ENCODE measurements at regions not wholly inside any gene's neighbourhood (a gene's known extent, or its start where the extent isn't known, plus 50 kb on each side); places are given as distances from the start of the nearest gene placed in this dataset.
"Not testable (repeated sequence)": the region's sequence is repeated elsewhere in the genome, so short reads cannot be mapped to it uniquely, and the experiment has no call there.

GRCh38 chr3:20822251-20822650, 636.2 kb upstream of the SGO1 start:
- no peak for DNase-seq (ENCODE audit: low spot score)

DNA sequence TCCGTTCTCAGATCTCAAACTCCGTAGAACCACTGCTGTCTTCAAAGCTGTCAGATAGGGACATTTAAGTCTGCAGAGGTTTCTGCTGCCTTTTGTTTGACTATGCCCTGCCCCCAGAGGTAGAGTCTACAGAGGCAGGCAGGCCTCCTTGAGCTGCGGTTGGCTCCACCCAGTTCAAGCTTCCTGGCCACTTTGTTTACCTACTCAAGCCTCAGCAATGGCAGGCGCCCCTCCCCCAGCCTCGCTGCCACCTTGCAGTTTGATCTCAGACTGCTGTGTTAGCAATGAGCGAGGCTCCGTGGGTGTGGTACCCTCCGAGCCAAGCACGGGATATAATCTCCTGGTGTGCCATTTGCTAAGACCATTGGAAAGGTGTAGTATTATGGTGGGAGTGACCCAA, 634.9 kb upstream of the SGO1 start:
- DNase-seq (ENCODE audit: low spot score): not testable (repeated sequence)

- DNase-seq (ENCODE audit: low spot score): no peak
Measured at GRCh38 chr3:20811631-20812030, 625.6 kb upstream of the SGO1 start.

- DNase-seq (ENCODE audit: low spot score): no peak
Measured at GRCh38 chr3:20811006-20811405, 625.0 kb upstream of the SGO1 start.

GRCh38 chr3:20810555-20810954, 624.5 kb upstream of the SGO1 start:
- no peak for DNase-seq (ENCODE audit: low spot score)

- no peak for DNase-seq (ENCODE audit: low spot score)
Measured at GRCh38 chr3:20809356-20809755, 623.4 kb upstream of the SGO1 start.

DNA sequence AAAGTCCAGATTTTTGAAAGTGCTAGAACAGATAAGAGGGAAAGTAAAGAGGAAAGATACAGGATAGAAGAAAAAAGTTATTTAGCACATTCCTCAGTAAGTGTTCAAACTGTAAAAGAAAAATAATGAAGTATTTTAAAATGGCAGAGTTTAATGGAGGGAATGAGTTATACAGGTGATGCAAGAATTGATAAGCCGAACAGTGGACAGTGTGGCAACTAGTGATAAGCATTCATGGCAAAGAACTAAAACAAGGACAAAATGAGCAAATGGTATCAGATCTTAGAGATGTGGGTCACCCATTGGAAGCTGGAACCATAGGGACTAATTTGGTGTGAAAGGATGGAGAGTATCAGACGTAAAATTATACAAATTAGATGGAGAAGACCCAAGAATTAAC, 622.9 kb upstream of the SGO1 start:
- DNase-seq (ENCODE audit: low spot score): no peak

DNA sequence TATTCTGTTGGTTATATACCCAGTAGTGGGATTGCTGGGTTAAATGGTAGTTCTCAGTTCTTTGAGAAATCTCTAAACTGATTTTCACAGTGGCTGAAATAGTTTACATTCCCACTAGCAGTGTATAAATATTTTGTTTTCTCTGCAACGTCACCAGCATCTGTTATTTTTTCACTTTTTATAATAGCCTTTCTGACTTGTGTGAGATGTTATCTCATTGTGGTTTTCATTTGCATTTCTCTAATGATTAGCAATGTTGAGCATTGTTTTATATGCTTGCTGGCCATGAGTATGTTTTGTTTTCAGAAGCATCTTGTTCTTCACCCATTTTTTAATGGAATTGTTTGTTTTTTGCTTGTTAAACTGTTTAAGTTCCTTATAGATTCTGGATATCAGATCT, 612.7 kb upstream of the SGO1 start:
- DNase-seq (ENCODE audit: low spot score): no peak

DNA sequence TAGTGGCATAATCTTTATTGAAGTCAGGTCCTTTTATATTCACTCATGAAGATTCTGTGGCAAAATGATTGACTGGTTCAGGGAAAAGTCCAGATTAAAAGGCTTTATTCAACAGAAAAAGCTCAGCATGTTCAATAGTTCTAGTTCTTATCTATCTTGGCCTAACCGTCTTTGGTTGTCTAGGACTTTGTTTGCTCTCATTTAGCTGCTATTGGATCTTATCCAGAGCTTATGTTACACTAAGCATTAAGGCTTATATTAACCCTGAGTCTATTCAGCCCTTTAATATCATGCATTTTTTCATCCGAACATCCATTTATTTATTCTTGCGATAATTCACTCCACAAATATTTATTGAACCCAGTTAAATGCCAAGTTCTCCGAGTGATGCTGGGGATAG, 601.0 kb upstream of the SGO1 start:
- DNase-seq (ENCODE audit: low spot score): no peak

DNA sequence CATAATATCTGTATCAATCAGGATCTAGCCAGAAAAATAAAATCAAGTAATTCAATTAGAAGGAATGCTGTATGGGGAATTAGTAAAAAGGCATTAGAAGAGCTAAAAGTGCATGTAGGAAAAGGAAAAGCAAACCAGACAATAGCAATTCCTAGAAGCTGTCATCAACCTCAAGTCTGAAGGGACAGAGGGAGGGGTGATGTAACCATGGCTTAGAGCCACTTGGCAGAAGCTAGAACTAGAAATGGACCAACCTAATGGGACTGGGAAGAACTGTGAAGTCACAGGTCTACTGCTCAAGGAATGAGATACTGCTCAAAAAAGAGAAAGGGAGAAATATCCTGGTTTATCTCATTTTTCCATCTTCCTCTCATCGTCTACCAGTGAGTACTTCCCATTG, 590.7 kb upstream of the SGO1 start:
- DNase-seq (ENCODE audit: low spot score): no peak

- no peak for DNase-seq (ENCODE audit: low spot score)
Measured at GRCh38 chr3:20776286-20776685, 590.3 kb upstream of the SGO1 start.

GRCh38 chr3:20773320-20773984, 587.4 kb upstream of the SGO1 start:
- no peak for DNase-seq (ENCODE audit: low spot score)

DNA sequence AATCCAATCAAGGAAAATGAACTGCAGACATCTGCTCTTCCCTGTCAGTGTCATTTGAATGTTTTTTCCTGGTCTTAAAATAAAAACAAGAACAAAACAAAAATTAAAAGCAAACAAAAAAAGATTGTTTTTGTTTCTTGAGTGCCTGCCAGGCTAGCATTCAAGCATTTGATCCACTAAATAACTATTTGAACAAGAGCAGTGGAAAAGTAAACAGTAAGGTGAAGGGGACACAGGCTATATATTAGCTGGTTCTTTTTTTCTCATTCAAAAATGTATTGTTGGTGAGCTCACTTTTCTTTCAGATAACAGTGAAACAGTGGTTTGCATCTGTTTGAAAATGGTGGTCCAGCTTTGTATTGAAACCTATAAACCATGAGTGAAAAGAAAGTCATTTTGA, 586.9 kb upstream of the SGO1 start:
- DNase-seq (ENCODE audit: low spot score): no peak

DNA sequence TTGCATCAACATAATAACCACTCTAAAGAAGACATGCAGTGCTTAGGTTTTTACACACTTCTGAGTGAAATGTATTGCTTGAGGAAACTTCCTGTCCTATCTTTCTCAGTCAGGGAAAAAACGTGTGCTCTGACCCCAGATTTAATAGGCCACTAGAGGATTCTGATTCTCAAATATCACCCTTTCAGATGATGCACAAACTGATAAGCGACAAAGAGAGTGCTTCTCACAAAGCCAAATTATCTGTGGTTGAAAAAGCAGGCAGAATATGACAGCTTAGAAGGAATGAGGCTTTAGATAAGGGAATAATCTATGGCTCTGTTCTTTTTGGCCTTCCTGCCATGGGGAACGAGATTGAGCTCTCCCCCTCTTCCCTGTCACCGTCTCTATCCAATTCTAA, 583.4 kb upstream of the SGO1 start:
- no peak for DNase-seq (ENCODE audit: low spot score)

DNA sequence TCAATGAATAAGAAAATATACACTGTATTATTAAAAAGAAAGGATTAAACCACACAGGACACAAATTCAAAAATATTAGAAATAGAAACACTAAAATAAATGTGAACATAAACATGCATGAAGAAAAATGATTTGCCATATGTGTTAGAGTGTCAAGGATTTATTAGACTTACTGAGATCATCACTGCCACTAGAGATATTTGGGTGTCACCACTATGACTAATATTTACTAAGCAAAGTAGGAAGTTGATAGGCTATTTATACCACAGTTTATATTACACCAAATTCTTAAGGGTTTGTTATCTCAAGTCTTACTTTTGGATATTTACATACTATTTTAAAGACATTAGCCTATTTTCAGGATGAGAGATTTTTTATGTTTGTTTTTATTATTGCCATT, 575.0 kb upstream of the SGO1 start:
- no peak for DNase-seq (ENCODE audit: low spot score)

- no peak for DNase-seq (ENCODE audit: low spot score)
Measured at GRCh38 chr3:20752416-20752815, 566.4 kb upstream of the SGO1 start.

DNA sequence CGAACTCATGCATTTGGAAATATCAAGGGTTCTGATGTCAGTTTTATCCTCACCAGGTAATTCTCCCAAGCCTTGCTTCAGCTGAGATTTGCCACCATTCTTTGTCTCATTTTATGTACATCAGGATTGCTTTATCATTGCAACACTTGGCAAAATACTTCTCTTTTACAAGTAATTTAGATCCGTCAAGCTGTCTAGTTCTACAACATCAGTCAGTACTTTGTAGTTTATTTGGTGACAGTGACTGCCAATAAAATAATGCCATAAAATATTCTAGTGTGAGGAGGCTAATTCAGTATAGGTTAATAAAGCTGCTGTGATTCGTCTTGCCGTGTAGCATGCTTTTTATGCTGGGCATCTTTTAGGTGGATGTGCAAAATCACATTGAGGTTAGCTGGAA, 565.3 kb upstream of the SGO1 start:
- DNase-seq (ENCODE audit: low spot score): no peak

DNA sequence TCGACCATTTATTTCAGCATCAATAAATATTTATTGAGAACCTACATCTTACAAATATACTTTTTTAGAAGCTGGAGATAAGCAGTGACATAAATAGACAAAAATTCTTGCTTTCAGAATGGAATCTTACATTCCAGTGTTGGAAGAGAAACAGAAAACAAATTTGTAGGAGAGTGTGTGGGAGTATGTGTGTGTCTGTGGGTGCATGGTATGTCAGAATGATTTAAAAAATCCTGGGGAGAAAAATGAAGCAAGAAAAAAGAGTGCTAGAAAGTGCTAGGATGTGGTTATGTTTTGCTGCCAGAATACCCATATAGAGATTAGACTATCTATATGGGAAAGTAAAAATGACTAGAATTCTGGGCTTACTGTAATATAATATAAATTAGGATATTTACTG, 561.7 kb upstream of the SGO1 start:
- no peak for DNase-seq (ENCODE audit: low spot score)

GRCh38 chr3:20743553-20744321, 557.7 kb upstream of the SGO1 start:
- DNase-seq (ENCODE audit: low spot score): no peak

DNA sequence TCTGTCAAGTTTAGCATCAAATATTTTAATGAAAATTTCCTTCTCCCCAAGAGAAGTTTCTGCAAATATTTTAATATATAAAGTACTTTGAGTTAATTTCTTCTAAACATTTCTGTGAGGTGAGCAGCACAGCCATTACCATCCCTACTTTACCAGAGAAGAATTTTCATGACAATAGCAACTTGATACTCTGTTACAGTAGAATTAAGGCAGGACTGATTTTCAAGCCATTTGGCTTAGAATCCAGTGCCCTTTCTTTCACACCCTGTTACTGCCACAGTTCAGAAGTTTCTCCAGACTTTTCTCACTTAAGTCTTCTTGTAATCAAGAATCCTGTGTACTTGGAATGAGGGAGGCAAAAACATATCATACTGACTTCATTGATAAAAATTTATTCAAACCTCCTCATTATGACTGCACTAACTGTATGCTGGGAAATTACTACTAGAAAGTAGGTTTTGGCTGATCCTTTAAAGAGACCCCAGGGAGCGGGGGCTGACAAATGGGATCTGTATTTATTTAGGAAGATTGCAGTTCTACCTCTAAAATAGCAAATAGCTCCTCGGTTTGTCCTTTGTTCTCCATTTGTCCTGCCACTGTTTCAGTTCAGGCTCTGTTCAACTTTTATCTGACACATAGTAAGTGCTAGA, 557.0 kb upstream of the SGO1 start:
- no peak for DNase-seq (ENCODE audit: low spot score)

- DNase-seq (ENCODE audit: low spot score): no peak
Measured at GRCh38 chr3:20741381-20741780, 555.4 kb upstream of the SGO1 start.

DNA sequence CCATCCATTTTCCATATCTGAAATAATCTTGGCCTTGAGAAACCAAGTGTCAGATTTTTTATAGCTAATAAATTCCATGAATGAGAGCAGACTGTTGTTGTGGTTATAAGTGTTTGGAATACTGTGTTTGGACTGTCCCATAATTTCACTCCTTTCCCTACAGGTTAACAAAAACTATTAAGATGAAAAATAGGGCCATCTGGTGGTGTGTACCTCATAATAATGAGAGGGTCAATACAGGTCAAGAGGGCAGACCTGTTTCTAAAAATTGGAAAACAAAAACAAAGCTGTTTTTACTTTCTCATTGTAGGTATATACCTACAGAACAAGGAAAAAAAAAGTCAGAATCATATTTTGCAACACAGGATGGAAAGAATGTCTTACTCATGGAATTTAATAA, 553.8 kb upstream of the SGO1 start:
- DNase-seq (ENCODE audit: low spot score): no peak

- DNase-seq (ENCODE audit: low spot score): no peak
Measured at GRCh38 chr3:20736287-20736852, 550.4 kb upstream of the SGO1 start.
